ENCODE measurements at regions not wholly inside any gene's neighbourhood (a gene's known extent, or its start where the extent isn't known, plus 50 kb on each side); places are given as distances from the start of the nearest gene placed in this dataset.

- CTCF ChIA-PET, result no interaction called here
These were observed 498.6 kb upstream of the SALL1 start for GRCh38 chr16:51649631-51650030.

GRCh38 chr16:51648526-51648925 lies 497.5 kb upstream of the SALL1 start:
- no peak for TF ChIP-seq CTCF (IDR thresholded peaks at IDR 0.05; ENCODE audit: control extremely low read depth, extremely low read depth, low read depth, missing control alignments)
- CTCF ChIA-PET, result no interaction called here
- POLR2A ChIA-PET, result no interaction called here
- no peak for DNase-seq (ENCODE audit: extremely low spot score)

More at GRCh38 chr16:51649631-51650030, 498.6 kb upstream of the SALL1 start:
- TF ChIP-seq CTCF (IDR thresholded peaks at IDR 0.05; ENCODE audit: control extremely low read depth, extremely low read depth, low read depth, missing control alignments), result no peak
- POLR2A ChIA-PET, result no interaction called here
- DNase-seq (ENCODE audit: extremely low spot score), result no peak

- CTCF ChIA-PET, result no interaction called here
- DNase-seq (ENCODE audit: extremely low spot score), result no peak
- TF ChIP-seq CTCF (IDR thresholded peaks at IDR 0.05; ENCODE audit: control extremely low read depth, extremely low read depth, low read depth, missing control alignments), result no peak
- POLR2A ChIA-PET, result no interaction called here
These were observed 490.2 kb upstream of the SALL1 start for GRCh38 chr16:51641191-51641765.

DNA sequence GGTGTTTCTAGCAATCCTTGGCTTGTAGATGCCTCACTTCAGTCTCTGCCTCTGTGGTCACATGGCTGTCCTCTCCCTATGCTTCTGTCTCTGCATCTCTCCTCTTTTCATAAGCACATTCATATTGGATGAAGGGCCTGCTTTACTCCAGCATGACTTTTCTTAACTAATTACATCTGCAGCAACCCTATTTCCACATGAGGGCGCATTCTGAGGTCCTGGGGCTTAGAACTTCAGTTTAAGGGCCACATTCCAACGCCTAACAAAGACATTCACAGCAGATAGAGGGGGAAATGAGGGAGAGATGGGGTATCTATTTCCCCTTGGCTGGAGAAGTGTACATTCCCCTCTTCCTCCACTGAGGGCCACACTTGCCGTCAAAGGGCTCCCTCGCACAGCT lies 489.1 kb upstream of the SALL1 start:
- DNase-seq (ENCODE audit: extremely low spot score), result no peak
- TF ChIP-seq CTCF (IDR thresholded peaks at IDR 0.05; ENCODE audit: control extremely low read depth, extremely low read depth, low read depth, missing control alignments), result no peak
- POLR2A ChIA-PET, result no interaction called here
- CTCF ChIA-PET, result no interaction called here

DNA sequence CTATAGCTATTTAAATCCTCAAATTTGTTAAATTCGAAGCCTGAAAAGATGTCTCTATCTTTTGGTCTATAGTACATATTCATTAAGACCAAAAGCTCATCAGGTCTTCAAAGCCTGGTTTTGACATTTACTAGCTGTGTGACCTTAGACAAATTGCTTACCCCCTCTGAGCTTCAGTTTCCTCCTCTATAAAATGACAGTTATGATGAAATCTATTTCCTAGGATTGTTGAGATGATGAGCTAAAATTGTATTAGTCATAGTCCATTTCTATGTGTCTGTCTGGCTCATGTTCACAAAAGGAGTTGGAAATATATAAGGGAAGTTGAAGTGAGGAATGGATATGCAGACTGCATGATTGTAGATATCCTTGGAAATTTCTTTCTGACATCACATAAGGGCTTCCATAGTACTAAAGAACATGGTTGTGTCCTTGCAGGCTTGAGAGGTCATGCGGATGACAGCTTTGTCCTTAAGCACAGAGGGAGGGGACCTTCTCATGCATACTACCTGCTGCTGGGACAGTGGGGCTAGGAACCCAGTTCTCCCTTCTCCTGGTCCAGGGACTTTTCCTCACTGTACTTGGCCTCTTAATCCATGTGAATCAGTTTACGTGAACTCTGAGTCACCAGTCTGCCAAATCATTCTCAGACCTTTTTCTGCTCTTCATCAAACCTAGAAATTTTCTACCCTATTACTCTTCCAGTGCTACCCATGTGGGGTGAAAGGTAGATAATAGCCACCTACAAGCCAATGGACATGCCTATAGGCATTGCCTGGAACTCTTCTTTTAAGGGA lies 487.5 kb upstream of the SALL1 start:
- CTCF ChIA-PET, result interaction anchor here (1.2 kb wide), 1 partner anchor 11 kb away, joined by 3 read pairs; no protein-coding TSS in a partner anchor
- no peak for TF ChIP-seq CTCF (IDR thresholded peaks at IDR 0.05; ENCODE audit: control extremely low read depth, extremely low read depth, low read depth, missing control alignments)
- POLR2A ChIA-PET, result no interaction called here
- DNase-seq (ENCODE audit: extremely low spot score), result no peak

- POLR2A ChIA-PET, result no interaction called here
- TF ChIP-seq CTCF (IDR thresholded peaks at IDR 0.05; ENCODE audit: control extremely low read depth, extremely low read depth, low read depth, missing control alignments), result no peak
These were observed 486.7 kb upstream of the SALL1 start for GRCh38 chr16:51637770-51638094.

More at GRCh38 chr16:51637770-51638094, 486.7 kb upstream of the SALL1 start:
- no peak for DNase-seq (ENCODE audit: extremely low spot score)
- CTCF ChIA-PET, result interaction anchor here (1.2 kb wide), 1 partner anchor 10 kb away, joined by 3 read pairs; no protein-coding TSS in a partner anchor

Measured in GM10248 (cell line).